Natural killer cell (primary cell): ENCODE measurements at regions not wholly inside any gene's neighbourhood (a gene's known extent, or its start where the extent isn't known, plus 50 kb on each side); places are given as distances from the start of the nearest gene placed in this dataset.

Source experiments
- ATAC-seq, 3 donors: fragments of 150-1000 bp in 2 of 3; fragments of 200-7000 bp in 1 of 3; cut with Tn5 transposase; 1 replicate in 1 of 3; 2 replicates in 2 of 3; pipeline ENCODE4 v1.10.0; 2021; ENCODE audit warnings: mild to moderate bottlenecking in 2 of 3, moderate library complexity in 2 of 3
- DNase-seq, 2 donors: peaks; one replicate each; pipeline versions ENCODE4 v3.0.0 to v3.0.0-alpha.2; 2013 to 2021; ENCODE audit warnings: mixed read lengths in 1 of 2
- H3K27ac ChIP-seq: one replicate; pipeline ENCODE4 v1.5.1; 2013; ENCODE audit warnings: mild to moderate bottlenecking, low read length
- H3K27me3 ChIP-seq: one replicate; pipeline ENCODE4 v1.6.1; 2013; ENCODE audit warnings: low read length; ENCODE audit not compliant: control insufficient read depth, insufficient read depth
- H3K36me3 ChIP-seq: one replicate; pipeline ENCODE4 v1.6.1; 2013; ENCODE audit warnings: low read length; ENCODE audit not compliant: control insufficient read depth, insufficient read depth
- H3K4me1 ChIP-seq: one replicate; pipeline ENCODE4 v1.6.1; 2013; ENCODE audit warnings: low read length; ENCODE audit not compliant: control insufficient read depth, insufficient read depth
- H3K4me3 ChIP-seq: one replicate; pipeline ENCODE4 v1.5.1; 2013; ENCODE audit warnings: low read length
- H3K9me3 ChIP-seq: one replicate; pipeline ENCODE4 v1.6.1; 2013; ENCODE audit warnings: low read length; ENCODE audit not compliant: control insufficient read depth, insufficient read depth
- H3K27ac Mint-ChIP-seq, 2 donors: one replicate each; pipeline ENCODE4 v1.8.0; 2022; ENCODE audit warnings: mild to moderate bottlenecking in 2 of 2, mixed read lengths in 2 of 2, moderate library complexity in 1 of 2
- H3K27me3 Mint-ChIP-seq, 2 donors: one replicate each; pipeline ENCODE4 v1.8.0; 2022; ENCODE audit warnings: low read depth in 2 of 2, mixed read lengths in 2 of 2
- H3K36me3 Mint-ChIP-seq: one replicate; pipeline ENCODE4 v1.8.0; 2022; ENCODE audit warnings: mixed read lengths
- H3K4me1 Mint-ChIP-seq, 2 donors: one replicate each; pipeline ENCODE4 v1.8.0; 2022; ENCODE audit warnings: mixed read lengths in 2 of 2
- H3K4me3 Mint-ChIP-seq: one replicate; pipeline ENCODE4 v1.8.0; 2022; ENCODE audit warnings: mild to moderate bottlenecking, moderate library complexity, mixed read lengths
- H3K9me3 Mint-ChIP-seq, 2 donors: one replicate each; pipeline ENCODE4 v1.8.0; 2022; ENCODE audit warnings: mixed read lengths in 2 of 2
- CTCF ChIP-seq: fragments of 200-600 bp; IDR thresholded peaks from one replicate; pipeline ENCODE4 v1.8.0; 2022; ENCODE audit warnings: antibody characterized with exemption
- WGBS: methylation state at CpG from one replicate; pipeline ENCODE4 v1.1.7; 2013; ENCODE audit warnings: missing lambda C conversion rate; ENCODE audit not compliant: insufficient coverage; 5-methylcytosine and 5-hydroxymethylcytosine counted together
- intact Hi-C: fragments of 100-400 bp; cut with micrococcal nuclease; formaldehyde crosslinking; loops from one replicate; pipeline ENCODE4 v1.14.2; 2022

DNA sequence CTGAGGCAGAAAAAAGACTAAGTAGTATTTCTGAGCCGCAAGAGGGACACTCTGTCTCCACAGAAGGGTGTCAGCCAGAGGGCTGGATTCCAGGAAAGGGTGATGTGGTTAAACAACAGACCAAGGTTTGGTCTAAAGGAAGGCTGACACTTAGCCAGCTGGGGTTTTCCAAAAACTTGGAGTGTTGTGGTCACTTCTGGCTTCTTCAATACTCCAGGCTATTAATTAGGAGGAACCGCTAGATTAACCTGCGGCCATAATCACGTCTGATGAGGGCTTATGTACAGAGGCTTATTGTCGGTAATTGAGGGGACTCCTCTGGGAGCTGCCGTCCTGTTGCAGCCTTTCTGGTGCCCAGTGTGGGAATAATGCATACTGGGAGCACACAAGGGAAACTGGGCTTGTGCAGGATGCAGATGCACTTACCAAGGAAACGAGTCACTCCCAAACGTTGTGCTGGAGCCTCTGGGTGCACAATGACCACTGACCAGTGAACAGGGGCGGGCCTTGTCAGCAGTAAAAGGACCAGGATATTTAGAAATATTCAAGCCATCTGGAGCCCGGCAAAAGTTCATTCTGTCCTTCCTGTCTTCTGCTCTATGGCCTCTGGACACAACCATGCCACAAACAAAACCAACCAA lies 70.2 kb upstream of the TUT7 start:
- no peak for TF ChIP-seq CTCF
- Histone ChIP-seq H3K36me3 (no peaks in the 10 kb centered on the region), H3K9me3 (no peaks in the 10 kb centered on the region), H3K4me1 (no peaks in the 10 kb centered on the region), H3K27me3 (peaks cover 2% of the 10 kb centered on the region), H3K27ac (no peak overlapping the region), H3K4me3 (no peak overlapping the region)
- H3K27ac Mint-ChIP-seq = no peak overlapping the region
- WGBS = 64% methylated on average over 10 of the region's 10 CpGs
- H3K27me3 Mint-ChIP-seq = peaks cover 16 to 50% of the 10 kb centered on the region in 2 donors
- no peaks in the 10 kb centered on the region for H3K4me1 Mint-ChIP-seq
- no peaks in the 10 kb centered on the region for H3K9me3 Mint-ChIP-seq
- no peaks in the 10 kb centered on the region for H3K36me3 Mint-ChIP-seq
- intact Hi-C loops = no loop called here
- H3K4me3 Mint-ChIP-seq = no peak overlapping the region
- DNase-seq = no peak
- no peak for ATAC-seq

- no peaks in the 10 kb centered on the region for H3K9me3 Mint-ChIP-seq
- 71% methylated on average over 10 of the region's 10 CpGs for WGBS
- Histone ChIP-seq H3K36me3 (no peaks in the 10 kb centered on the region), H3K27me3 (no peaks in the 10 kb centered on the region), H3K4me3 (no peak overlapping the region), H3K4me1 (no peaks in the 10 kb centered on the region), H3K27ac (no peak overlapping the region), H3K9me3 (no peaks in the 10 kb centered on the region)
- no peaks in the 10 kb centered on the region for H3K4me1 Mint-ChIP-seq
- intact Hi-C loops = loop anchor here (1.0 kb wide), 1 partner anchor 910 kb away; no protein-coding TSS in a partner anchor
- H3K36me3 Mint-ChIP-seq = no peaks in the 10 kb centered on the region
- DNase-seq (peak in 1 of 2 donors; percentile 40), ATAC-seq (peak in 1 of 3 donors; percentile 53)
- TF ChIP-seq CTCF = peak; percentile 83
- peaks cover 11 to 14% of the 10 kb centered on the region in 2 donors for H3K27me3 Mint-ChIP-seq
- no peak overlapping the region for H3K27ac Mint-ChIP-seq
- H3K4me3 Mint-ChIP-seq = no peak overlapping the region
Measured at GRCh38 chr9:86413971-86414880, 60.0 kb upstream of the TUT7 start.

DNA sequence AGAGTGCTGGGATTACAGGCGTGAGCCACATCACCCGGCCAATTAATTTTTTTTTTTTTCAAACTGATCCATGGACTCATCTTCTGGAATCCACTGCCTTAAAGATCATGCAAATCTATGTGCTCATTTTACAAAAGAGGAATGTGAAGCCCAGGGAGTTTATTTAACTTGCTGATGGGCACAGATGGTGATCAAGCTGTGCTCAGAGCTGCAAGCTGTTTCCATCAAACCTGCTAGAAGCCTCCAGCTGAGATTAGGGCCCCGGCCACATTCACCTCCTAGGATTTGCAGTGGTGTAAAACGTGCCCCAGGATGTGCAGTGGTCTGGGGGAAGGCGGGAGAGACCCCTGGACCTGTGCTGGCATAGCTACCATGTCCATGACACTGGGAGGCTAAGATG lies 56.1 kb upstream of the TUT7 start:
- peaks cover 8 to 30% of the 10 kb centered on the region in 2 donors for H3K27me3 Mint-ChIP-seq
- Histone ChIP-seq H3K9me3 (no peaks in the 10 kb centered on the region), H3K36me3 (no peaks in the 10 kb centered on the region), H3K4me3 (no peak overlapping the region), H3K27ac (no peak overlapping the region), H3K4me1 (no peaks in the 10 kb centered on the region), H3K27me3 (no peaks in the 10 kb centered on the region)
- H3K36me3 Mint-ChIP-seq = no peaks in the 10 kb centered on the region
- TF ChIP-seq CTCF = no peak
- intact Hi-C loops = no loop called here
- H3K4me3 Mint-ChIP-seq = no peak overlapping the region
- H3K27ac Mint-ChIP-seq = no peak overlapping the region
- DNase-seq (no peak), ATAC-seq (no peak)
- no peaks in the 10 kb centered on the region for H3K9me3 Mint-ChIP-seq
- 74% methylated on average over 5 of the region's 5 CpGs for WGBS
- no peaks in the 10 kb centered on the region for H3K4me1 Mint-ChIP-seq
